ENCODE measurements at regions not wholly inside any gene's neighbourhood (a gene's known extent, or its start where the extent isn't known, plus 50 kb on each side); places are given as distances from the start of the nearest gene placed in this dataset.
"Not testable (repeated sequence)": the region's sequence is repeated elsewhere in the genome, so short reads cannot be mapped to it uniquely, and the experiment has no call there.

DNA sequence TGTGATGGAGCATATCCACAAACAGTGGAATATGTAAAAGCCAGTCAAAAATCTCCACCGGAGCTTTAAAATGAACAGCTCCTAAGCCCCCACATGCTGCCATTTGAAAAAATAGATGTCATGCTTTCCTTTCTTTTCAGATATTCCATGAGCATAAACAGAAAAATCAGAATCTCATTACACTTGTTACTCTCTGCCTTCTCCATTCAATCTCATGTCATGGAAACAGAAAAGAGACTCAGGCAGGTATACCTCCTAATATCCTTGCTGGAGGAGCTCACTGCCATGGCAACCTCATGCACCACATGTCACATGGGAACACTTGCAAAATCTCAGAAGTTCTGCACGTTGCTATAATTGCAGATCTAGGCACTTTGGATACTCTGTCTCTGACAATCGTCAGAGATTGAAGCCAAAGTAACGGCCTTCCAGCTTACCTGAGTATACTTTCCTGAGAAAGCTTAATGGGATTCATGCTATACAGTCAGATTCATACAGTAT, 317.0 kb upstream of the ADAMTS9 start:
- TF ChIP-seq, protein P1, sequence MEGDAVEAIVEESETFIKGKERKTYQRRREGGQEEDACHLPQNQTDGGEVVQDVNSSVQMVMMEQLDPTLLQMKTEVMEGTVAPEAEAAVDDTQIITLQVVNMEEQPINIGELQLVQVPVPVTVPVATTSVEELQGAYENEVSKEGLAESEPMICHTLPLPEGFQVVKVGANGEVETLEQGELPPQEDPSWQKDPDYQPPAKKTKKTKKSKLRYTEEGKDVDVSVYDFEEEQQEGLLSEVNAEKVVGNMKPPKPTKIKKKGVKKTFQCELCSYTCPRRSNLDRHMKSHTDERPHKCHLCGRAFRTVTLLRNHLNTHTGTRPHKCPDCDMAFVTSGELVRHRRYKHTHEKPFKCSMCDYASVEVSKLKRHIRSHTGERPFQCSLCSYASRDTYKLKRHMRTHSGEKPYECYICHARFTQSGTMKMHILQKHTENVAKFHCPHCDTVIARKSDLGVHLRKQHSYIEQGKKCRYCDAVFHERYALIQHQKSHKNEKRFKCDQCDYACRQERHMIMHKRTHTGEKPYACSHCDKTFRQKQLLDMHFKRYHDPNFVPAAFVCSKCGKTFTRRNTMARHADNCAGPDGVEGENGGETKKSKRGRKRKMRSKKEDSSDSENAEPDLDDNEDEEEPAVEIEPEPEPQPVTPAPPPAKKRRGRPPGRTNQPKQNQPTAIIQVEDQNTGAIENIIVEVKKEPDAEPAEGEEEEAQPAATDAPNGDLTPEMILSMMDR (IDR thresholded peaks at IDR 0.05), result no peak
- TF ChIP-seq ZFX (IDR thresholded peaks at IDR 0.05; ENCODE audit: borderline replicate concordance), result no peak
- H3K27ac ChIP-seq, result no peak overlapping the region

DNA sequence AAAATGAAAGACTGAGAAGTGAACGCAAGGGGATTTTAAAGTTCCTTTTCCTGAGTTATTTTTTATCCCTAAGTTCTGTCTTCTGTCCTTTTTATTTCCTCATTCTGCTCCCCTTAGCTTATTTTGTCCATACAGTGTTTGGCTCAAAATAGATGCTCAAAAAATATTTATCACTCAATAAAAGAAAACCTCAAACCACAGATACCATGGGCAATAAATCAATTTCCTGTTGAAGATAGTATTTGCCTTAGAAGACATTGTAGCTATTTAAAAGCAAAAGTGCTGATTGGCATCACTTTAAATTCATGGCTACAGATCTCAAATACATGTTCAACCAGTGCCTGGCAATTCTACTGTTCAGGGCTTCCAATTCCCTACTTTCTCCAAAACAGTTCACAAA, 316.5 kb upstream of the ADAMTS9 start:
- no peak overlapping the region for H3K27ac ChIP-seq
- no peak for TF ChIP-seq ZFX (IDR thresholded peaks at IDR 0.05; ENCODE audit: borderline replicate concordance)
- TF ChIP-seq, protein P1 (IDR thresholded peaks at IDR 0.05), result no peak

DNA sequence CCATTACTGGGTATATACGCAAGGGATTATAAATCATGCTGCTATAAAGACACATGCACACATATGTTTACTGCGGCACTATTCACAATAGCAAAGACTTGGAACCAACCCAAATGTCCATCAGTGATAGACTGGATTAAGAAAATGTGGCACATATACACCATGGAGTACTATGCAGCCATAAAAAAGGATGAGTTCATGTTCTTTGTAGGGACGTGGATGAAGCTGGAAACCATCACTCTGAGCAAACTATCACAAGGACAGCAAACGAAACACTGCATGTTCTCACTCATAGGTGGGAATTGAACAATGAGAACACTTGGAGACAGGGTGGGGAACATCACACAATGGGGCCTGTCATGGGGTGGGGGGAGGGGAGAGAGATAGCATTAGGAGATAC, 313.3 kb upstream of the ADAMTS9 start:
- H3K27ac ChIP-seq, result not testable (repeated sequence)

DNA sequence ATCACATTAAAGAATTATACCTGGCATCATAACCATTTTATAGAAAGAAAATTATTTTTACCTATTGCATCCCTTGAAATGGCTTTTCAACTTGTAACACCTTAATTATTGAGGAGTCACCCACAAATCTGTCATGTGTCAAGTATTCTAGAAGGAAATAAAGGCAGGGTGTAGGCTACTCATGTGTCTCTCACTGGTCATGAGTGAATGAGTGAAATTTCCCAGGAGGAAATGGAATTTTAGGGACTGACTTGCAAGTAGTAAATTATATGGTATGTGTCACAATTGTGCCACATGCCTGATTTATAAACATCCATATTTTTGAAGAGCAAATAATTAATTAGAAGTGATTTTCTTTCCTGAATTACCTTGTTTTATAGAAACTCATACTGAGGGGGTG, 310.5 kb upstream of the ADAMTS9 start:
- TF ChIP-seq, protein P1 (IDR thresholded peaks at IDR 0.05), result no peak
- no peak for TF ChIP-seq ZFX (IDR thresholded peaks at IDR 0.05; ENCODE audit: borderline replicate concordance)
- H3K27ac ChIP-seq, result no peak overlapping the region

DNA sequence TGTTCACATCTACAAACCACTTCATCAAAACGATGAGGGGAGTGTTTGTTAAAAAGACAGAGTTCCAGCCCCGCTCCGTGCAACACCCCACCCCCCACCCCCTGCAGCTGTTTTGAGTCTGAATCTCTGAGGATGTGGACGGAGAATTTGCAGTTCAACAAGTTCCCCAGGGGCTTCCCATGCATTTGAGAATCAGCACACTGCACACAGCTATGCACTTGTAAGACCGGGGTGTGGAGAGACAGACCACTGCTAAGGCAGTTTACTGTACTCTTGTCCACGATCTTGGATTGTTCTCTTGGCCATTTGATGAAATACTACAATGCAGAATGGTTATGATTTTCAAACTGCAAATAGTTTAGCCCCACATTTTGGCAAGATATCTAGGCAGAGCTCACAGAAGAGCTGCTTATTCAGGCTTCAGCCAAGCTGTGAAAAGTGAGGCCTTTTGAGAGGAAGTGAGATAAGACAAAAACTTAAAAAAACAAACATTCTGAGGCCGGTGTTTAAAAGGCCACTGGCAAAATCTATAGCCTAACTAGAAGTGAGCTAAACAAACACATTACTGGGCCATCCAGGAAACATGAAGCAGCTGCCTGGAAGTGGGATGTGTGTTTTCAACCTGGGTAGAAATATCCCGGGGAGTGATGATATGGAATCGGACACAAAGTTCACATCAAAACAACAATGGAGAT, 308.2 kb upstream of the ADAMTS9 start:
- no peak overlapping the region for H3K27ac ChIP-seq
- no peak for TF ChIP-seq ZFX (IDR thresholded peaks at IDR 0.05; ENCODE audit: borderline replicate concordance)
- TF ChIP-seq, protein P1 (IDR thresholded peaks at IDR 0.05), result no peak

DNA sequence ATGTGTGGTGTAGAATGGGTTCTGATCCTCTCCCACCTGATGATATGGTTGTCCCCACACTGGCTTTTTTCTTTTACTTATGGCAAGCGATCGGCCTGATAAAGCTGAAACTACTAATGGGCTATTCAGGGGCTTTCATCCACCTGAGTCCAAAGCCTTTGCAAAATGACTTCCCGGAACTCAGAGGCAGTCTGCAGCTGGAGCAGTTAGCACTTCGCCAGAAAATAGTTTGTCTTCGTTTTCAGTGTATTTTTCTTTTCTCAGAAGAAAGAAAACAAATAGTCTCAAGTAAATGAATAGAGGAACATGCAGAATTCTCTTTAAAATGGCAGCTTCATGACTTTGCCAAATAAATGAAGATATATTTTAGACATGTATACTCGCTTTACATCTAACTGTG, 306.0 kb upstream of the ADAMTS9 start:
- TF ChIP-seq, protein P1 (IDR thresholded peaks at IDR 0.05), result no peak
- no peak for TF ChIP-seq ZFX (IDR thresholded peaks at IDR 0.05; ENCODE audit: borderline replicate concordance)
- H3K27ac ChIP-seq, result no peak overlapping the region

DNA sequence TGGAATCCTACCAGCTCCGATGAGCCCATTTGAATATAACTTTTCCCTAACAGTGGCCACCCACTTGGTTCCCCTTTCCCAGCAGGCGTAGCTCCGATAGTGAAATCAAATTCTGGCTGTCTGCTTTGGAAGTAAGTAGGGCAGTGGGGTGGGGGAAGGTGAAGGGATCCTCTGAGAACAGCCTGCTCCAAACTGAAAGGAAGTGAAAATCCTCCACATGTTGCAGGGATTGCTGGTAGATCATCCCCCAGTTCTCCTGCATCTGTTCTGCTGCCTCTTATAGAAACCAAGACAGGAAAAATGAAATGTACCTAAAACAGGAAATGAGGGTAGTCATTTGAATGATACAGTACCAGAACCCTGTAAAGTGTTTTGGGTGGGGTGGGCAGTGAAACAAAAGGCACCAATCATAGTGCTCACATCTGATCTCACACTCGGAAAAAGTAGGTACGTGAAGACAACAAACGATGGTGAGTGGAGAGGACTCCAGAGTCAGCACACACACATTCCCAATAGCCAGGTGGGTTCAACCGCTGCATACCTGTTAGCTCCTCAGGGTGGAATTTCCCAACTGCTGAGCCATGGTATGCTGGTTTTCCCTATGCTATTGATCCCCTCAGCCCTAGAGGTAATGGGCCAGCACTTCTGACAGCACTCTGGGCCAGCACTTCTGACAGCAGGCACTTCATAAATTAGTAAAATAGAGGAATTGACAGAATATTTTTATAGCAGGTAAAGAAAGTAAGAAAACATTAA, 304.9 kb upstream of the ADAMTS9 start:
- TF ChIP-seq, protein P1 (IDR thresholded peaks at IDR 0.05), result no peak
- no peak for TF ChIP-seq ZFX (IDR thresholded peaks at IDR 0.05; ENCODE audit: borderline replicate concordance)
- H3K27ac ChIP-seq, result no peak overlapping the region
